HG03571 (cell line): ENCODE measurements at regions not wholly inside any gene's neighbourhood (a gene's known extent, or its start where the extent isn't known, plus 50 kb on each side); places are given as distances from the start of the nearest gene placed in this dataset.
A peak's percentile ranks its signal among the peaks of the same experiment; 100 is the strongest.
"Not testable (repeated sequence)": the region's sequence is repeated elsewhere in the genome, so short reads cannot be mapped to it uniquely, and the experiment has no call there.

Experiments used
- ATAC-seq: cut with Tn5 transposase; IDR thresholded peaks from one replicate; pipeline ENCODE4 v1.9.1; 2021; ENCODE audit not compliant: unreplicated experiment

DNA sequence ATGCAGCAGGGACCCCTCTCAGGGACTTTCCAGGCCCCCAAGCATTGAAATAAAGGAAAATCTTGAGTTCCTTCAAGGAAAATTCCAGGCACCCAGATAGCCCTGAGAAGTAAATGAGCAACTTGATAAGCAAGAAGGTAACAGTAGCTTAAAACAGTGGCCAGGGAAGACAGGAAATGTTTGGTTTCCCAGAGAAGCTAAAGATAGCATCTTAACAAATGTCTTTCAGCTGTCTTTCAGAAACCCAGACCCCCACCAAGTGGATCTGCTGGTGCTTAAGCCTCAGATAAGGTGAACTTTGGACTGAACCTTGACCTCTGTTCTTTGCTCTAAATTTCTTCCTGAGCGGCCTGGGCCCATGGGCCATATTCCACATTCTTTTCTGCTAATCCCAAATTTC, 117.8 kb upstream of the CST7 start:
- no peak for ATAC-seq

DNA sequence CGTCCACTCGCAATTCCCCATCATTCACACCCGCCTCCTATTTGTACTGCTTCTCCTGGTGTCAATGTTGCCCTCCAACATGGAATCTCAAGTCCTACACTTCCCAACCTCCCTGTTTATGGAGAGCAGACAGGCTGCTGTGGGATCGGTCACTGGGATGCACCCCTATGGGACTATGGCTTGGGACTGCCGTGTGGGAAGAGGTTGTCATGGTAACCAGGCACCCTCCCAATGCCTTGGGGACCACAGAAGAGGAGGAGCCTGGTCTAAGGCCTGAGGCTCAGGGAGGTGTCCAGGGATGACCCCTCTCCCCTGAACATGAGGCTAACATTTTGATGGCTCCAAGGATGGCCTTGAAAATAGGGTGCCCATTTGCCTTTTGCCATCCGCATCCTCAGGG, 116.6 kb upstream of the CST7 start:
- no peak for ATAC-seq

DNA sequence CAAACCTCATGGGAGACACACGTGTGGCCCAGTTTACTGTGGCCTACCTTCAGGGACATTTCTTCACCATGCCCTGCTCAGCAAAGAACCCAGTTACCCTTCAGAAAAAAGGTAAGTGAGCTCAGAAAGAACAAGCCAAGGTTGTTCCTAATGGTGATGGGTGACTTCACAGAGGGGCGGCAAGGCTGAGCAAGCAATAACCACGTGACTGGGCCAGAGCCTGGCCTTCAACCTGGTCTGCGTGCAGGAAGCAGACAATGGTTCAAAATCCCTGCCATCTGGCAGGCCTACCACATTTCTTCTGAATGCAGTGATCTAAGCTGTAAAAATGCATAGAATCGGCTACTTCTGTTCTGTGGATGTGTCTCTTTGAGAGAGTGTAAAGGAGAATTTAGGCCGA, 115.5 kb upstream of the CST7 start:
- ATAC-seq, result no peak

DNA sequence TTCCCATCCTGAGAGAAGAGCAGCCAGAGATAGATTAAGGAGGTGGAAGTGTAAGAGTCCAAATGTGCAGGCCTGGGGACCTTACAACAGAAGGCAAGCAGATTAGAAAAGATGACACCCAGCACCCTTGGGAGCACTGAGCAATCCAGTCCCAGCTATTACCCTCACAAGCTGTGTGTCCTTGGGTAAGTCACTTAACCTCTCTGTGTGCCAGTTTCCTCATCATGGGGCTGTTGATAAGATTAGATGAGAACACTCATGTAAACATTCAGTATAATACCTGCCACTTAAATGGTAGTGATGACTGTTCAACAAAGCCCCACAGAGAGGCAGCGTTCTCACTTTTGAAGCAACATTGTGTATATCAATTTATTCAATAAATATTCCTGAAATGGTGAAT, 114.8 kb upstream of the CST7 start:
- no peak for ATAC-seq

DNA sequence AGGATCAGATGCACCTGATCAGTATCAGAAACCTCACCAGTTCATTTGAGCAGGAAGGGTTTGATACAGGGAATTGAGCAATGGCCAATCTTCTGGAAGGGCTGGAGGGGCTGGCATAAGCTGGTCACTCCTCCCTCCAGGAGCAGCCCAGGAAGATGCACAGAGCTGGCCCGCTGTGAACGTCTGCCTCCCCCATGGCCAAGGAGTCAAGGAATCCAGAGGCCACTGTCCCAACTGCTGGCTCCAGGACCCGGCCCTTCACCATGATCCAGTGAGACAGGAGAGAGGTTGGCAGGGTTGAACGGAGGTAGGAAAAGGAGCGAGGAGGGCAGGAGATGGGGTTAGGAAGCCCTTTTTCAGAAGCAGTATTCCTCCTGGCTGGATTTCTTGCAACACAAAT, 113.9 kb upstream of the CST7 start:
- ATAC-seq, result no peak

DNA sequence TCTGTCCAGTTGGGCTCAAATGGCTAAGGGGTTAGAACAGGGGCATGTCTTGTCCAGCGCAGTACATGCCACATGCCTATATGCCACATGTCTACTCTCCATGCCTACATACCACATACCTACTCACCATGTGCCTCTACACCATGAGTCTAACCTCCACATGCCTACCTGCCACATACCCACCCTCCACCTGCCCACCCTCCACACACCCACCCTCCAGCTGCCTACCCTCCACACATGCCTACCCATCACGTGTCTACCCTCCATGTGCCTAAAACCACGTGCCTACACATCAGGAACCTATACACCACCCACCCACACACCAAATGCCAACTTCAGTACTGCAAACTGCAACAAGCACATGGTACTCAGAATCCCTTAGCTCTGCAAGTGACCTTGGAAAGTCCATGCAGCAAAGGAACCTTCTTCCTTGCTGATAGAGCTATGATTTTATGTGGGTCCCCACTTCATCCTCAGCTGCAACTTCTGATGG, 113.0 kb upstream of the CST7 start:
- ATAC-seq, result no peak

DNA sequence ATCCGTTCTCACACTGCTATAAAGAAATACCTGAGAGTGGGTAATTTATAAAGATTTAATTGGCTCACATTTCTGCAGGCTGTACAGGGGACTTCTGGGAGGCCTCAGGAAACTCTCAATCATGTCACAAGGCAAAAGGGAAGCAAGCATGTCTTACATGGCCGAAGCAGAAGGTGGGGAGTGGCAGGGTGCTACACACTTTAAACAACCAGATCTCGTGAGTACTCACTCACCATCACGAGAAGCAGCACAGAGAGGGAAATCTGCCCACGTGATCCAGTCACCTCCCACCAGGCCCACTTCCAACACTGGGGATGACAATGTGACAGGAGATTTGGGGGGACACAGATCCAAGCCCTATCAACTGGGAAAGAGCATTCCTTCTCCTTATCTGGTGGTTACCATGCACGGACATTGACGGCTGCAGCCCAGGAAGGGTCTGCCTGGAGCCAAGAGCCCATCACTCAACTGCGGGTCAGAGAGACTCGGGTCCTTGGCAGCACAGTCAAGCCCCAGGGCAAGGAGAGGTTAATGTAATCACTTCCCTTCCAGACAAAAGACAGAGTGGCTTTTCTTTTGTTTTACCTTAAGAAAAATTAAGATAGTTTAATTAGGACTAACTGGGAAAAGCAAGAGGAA, 112.3 kb upstream of the CST7 start:
- no peak for ATAC-seq

DNA sequence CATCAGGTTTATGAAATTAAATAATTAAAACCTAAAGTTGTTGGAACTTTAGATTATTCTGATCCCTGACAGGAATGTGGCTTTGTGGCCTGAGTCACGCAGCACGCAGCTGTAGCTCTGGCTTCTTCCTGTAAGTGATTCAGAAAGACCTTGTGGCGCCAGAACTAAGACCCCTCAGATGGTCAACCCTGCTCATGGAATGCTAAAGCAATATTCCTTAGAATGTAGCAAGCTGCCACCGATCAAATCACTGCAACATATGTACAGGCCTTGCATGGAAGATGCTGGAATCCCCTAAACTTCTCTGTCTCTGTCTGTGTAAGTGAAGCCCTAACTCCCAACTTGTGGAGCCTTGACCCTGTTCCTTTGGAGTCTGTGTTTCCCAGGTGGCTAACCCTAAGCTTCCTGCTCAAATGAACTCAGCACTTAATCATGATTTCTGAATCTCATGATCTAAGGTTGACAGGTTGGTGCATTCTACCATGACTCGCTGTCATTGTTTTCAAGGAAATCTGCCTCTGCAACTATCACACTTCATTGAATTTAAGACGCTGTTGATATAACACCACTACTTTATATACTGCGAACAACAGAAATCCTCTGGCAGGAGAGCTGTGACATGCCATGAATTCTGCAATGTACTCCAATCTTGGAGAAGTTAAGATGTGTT, 111.2 kb upstream of the CST7 start:
- ATAC-seq, result no peak

DNA sequence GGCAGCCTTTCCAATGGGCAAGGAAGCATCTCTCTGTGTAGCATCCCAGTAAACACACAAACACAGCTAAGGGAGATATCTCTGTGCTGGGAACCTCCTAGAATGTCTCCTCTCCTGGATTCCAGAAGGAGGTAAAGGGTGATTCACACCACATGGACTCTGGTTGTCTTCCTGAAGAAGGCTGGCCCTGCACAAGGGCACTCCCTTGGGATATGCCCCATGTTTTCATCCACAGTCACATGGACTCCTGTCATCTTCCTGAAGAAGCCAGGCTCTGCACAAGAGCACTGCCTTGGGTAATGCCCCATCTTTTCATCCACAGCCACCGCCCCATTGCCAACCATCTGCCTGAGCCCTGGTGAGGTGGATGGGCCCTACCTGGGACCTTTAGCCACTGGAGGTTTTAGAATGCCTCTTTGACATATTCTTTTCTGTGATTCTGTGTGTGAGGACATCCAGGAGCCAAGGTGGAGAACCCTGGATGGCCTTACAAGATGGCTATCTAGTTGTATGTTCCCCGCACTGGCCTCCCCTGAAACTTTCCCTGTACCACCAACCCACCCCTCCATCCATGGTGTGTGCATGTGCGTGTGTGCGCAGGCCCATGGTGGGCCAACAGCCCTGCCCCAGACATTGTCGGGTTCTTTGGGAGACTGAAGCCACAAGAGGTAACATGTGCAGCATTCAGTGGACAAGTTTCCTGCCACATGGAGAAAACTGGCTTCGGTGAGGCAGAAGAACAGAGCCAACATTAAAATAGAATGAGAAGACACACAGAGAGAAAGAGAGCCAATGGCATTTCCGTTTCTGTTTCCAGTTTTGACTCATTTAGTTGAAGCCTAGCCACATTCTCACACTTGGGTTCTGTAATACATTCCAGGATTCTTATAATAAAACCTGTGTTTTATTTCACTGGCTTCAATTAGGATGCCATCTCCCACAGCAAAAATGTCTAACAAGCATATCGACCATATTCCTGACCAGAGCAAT, 110.2 kb upstream of the CST7 start:
- no peak for ATAC-seq

DNA sequence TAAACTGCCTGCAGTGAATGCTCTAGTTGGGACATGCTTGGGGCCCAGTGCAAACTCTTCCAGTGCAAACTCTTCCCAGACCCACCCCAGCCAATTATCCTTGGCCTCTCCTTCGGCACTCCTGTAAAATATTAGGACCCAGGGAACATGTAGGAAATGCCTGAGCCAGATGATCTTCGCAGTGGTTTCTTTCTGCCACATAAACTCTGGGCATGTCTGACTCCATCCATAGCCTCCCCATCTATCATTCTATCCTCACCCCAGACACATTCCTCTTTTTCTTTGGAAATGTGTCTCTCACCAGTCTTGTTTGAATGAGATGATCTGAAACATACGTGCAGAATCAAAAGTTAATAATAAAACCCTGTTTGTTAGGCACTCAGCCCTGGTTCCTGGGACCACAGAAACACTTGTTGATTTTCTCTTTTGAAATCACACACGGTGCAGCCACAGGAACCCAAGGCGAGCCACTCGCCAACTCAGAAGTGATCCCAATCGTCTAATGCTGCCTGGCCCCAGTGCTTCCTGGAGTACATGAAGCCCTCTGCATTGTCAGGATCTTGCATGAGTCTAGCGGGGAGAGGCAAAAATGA, 108.9 kb upstream of the CST7 start:
- ATAC-seq, result peak; percentile 27

DNA sequence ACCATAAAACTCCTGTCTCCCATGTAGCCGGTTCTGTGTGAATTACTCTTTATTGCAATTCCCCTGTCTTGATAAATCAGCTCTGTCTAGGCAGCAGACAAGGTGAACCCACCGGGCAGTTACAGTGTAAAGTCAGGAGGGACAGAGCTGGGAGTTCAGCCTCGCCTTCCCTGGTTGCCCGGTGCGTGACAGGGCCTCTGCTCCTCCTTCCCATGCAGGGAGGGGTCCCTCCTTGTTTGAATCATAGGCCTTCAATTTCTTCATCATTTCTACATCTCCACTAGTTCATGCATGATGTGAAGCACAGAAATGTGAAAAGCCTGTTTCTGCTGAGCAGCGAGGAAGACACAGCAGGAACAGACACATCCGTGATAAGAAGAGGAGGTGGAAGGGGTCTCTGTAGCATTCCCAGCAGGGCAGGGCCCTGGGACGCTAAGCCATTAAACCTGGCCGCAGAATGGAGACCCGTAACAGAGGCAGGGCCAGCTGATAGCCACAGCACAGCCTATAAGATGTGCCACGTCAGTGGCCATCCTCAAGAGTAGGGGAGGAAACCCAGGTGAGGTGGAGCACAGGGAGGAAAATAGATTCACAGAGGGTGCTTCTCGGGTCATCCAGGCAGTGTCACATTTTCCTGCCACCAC, 106.7 kb upstream of the CST7 start:
- no peak for ATAC-seq

DNA sequence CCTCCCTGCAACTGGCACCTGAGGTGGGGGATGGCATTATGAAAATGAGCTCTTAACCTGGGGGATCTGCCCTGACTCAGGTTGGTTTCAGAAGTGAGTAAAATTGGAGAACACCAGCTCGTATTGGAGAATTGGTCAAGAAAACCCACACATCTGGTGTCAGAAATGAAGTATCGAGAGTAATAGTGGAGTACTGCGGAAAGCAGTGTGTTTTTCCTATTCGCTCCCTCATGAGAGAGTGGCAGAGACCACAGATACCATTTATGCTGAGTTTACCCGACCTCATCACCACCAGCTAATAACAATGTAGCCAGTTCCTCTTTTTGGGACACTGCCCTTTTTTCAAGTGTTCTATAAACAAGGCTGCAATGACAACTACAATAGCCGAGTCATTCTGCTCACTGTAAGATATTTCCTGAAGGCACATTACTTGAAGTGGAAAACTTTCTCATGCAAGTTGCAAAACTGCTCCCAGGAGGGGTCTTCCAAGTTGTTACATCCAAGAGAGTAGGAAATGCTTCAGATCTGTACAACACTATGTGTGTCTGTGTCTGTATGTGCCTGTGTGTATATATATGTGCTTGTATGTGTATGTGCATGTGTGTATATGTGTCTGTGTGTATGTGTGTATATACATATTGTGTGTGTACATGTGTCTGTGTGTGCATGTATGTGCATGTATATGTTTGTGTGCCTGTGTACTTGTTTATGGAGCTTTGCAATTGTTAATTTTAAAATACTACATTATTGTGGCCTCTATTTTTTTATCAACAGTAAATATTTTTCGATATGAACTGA, 106.0 kb upstream of the CST7 start:
- peak; percentile 91 for ATAC-seq

DNA sequence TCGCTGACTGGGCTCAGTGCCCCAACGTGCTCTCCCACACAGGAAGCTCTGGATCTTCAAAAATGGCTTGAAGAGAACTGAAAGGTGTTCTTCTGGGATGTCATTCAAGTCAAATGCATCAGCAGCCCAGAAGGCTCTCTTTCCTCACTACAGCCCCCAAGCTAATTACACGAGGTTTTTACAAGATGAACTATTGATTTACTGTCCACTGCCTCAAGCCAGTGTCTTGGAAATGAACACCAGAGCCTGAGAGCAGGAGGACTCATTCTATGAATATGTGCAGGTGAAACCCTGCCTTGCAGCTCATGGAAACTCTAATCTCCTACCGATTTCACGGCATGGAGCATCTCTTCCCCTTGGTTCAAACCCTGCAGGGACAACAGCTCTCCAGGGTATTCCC, 98.9 kb upstream of the CST7 start:
- ATAC-seq, result no peak

DNA sequence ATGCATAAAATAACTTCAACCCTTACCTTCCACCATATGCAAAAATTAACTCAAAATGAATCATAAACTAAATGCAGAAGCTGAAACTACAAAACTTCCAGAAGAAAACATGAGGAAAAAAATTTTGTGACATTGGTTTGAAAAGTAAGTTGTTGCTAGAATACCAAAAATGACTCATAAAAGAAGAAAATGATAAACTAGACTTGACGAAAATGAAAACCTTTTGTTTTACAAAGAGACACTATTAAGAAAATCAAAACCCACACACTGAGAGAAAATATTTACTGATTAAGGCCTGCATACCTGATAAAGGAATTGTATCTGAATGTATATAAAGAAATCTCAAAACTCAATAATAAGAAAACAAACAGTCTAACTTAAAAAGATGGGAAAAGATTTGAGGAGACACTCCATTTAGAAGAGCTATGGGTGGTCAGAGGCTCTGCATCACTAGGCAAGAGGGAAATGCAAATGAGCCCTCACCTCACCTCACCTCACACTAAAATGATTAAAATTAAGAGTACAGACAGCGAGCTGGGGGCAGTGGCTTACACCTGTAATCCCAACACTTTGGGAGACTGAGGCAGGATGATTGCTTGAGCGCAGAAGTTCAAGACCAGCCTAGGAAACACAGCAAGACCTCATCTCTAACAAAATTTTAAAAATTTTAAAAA, 97.6 kb upstream of the CST7 start:
- ATAC-seq, result no peak

DNA sequence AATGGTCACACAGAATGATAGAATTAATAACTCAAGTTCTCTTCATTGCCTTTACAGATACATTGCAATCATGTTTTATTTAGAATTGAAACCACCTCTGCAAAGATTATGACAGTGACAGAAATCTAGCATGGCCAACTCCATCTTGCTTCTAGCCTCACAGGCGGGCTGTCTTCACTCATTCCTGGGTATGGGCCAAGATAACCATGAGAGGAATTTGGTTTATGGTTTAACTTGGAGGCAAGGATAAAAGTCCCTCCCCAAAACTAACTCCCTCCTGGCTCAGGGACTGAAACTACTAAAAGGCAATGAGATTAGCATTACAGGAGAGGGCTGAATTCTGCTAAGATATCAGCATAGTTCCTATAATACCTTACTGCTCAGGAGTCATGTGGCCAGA, 95.2 kb upstream of the CST7 start:
- ATAC-seq, result no peak

DNA sequence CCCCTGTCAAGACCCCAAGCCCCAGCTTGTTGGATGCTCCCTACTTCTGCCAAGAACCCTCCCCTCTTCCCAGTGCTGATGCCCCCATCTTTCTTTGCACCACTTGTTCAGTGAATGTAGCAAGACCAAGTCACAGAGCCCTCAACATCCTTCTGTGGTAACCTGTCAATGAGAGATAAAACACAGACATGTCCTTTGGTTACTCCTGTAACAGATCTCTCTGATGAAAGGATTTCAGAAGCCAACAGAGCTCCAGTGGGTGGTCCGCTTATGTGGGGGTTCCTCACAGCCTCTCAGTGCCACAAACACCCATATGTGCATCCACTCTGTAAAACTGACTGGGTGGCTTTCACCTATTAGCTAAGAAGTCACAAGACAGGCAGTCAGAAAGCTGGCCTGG, 93.2 kb upstream of the CST7 start:
- no peak for ATAC-seq

DNA sequence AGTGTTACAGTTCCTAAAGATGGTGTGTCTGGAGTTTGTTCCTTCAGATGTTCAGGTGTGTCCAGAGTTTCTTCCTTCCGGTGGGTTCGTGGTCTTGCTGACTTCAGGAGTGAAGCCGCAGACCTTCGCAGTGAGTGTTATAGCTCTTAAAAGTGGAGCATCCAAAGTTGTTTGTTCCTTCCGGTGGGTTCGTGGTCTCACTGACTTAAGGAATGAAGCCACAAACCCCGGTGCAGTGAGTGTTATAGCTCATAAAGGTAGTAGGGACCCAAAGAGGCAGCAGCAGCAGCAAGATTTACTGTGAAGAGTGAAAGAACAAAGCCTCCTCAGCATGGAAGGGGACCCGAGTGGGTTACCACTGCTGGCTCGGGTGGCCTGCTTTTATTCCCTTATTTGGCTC, 90.6 kb upstream of the CST7 start:
- not testable (repeated sequence) for ATAC-seq

DNA sequence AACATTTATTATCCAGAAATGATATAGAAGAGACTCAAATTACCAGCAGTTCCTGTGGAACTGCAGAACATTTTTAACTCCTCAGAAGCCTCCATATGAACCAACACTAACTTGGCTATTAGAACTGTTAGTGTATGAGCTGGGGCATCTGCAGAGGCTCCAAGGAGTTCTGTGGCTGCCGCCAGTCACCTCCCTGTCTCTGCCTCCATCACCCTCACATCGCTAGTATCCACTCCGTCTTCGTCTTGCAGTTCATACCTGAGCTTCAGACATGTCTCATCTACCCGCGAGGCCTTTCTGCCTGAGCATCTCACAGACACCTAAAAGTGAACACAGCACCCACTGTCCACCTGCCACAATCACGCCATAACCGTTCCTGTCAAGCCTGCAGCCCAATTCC, 89.5 kb upstream of the CST7 start:
- no peak for ATAC-seq

DNA sequence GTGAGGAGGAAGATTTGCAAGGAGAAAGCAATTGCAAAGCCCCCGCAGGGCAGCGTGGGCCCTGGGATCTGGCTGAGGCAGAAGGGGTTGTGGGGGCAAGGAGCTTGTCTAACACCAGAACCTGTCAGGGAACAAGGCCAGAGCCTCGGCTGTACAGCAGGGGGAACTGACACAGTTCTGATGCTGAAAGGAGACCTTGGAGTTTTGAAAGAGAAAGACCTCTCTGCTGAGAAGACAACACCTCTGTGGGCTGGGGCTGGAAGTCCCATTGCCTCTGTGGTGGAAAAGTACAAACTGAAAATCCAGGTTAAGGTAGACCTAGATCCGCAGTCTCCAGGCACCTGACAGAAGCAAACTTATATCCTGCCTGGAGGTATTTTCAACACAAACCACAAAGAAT, 86.9 kb upstream of the CST7 start:
- no peak for ATAC-seq

DNA sequence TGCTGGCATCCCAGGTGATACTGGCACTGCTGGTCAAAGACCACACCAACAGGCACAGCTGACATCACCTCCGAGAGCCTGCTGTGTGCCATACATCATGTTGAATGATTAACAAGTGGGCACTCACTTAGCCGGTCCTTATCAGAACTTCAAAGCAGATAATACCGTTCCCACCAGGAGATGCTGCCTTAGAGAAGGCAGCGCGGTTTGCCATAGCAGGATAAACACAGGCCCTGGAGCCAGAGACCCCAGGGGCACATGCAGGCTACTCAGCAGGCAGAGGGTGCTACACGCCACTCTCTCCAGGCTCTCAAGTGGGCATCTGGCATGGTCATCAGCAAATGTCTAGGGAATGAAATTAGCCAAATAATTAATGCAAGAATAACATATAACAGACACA, 86.5 kb upstream of the CST7 start:
- no peak for ATAC-seq
